GM18858 (cell line): ENCODE measurements at regions not wholly inside any gene's neighbourhood (a gene's known extent, or its start where the extent isn't known, plus 50 kb on each side); places are given as distances from the start of the nearest gene placed in this dataset.

Experiments used
- ATAC-seq: cut with Tn5 transposase; IDR thresholded peaks from one replicate; pipeline ENCODE4 v1.9.1; 2021; ENCODE audit not compliant: unreplicated experiment

- no peak for ATAC-seq
Observed at GRCh38 chr4:71239365-71239764, 99.5 kb upstream of the SLC4A4 start.

GRCh38 chr4:71240094-71240493, 98.7 kb upstream of the SLC4A4 start:
- no peak for ATAC-seq

DNA sequence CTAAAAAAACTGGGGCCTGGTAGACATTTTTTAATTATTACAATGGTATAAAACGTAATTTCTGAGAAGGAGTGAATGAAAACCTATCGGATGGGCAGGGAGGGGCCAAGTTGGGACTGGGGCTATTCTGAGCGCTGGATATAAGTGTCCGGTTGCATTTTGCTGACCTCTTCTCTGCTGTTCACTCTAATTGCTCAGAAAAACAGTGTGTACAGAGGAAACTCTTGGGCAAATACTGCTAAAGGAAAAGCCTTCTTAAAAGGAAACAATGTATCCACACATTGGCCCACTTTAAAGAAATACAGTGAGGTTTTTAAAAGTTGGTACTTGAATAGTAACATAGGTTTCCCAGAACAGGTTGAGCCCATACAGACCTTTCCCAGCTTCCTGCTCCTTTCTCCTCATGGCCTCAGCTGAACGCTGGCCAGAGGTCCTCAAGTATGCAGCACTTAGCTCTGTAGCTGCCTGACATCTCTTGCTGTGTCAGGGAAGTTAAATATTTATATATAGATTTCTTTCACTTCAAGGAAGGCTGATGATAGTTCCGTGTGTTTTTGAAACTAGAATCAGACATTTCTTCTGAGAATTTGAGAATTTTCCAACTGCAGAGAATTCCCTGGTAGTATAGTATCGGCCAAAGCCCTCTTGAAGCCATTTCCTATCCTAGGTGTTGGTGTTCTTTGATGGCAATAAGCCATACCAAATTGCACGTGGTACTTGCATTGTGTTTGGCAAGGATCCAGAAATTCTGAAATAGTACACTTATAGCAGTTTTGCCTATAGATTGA, 97.1 kb upstream of the SLC4A4 start:
- no peak for ATAC-seq

DNA sequence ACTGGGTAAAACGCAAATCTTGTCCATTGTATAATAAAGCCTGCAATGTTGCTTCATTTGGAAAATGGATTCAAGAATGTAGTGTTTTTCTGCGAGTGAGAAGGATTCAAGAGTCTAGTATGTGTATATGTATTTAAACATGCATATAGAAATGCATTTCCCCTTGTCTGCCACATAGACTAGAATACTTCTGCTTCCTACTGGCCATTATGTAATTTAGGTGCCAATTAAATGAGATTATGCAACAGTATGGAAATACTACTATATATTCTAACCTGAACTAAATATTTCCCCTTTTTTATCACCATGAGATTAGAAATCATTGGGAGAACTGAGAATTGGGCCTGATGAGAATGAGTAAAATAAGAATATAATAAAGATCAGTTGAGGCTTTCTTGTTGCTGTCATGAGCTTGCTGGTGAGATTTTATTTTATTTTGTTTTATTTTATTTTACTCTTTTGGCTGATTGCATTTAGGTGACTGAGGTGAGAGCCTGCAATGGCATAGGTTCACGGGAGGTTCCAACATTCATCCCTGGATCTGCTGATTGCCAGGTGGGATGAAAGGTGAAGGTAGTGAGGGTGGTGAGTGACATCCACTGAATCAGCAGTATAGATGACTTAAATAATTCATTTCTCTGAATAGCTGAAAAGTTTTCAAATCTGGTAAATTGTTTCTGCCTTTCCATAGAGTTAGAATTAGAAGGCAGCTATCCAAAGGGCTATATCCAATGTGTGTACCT, 95.6 kb upstream of the SLC4A4 start:
- no peak for ATAC-seq

- no peak for ATAC-seq
Observed at GRCh38 chr4:71247706-71248105, 91.1 kb upstream of the SLC4A4 start.

DNA sequence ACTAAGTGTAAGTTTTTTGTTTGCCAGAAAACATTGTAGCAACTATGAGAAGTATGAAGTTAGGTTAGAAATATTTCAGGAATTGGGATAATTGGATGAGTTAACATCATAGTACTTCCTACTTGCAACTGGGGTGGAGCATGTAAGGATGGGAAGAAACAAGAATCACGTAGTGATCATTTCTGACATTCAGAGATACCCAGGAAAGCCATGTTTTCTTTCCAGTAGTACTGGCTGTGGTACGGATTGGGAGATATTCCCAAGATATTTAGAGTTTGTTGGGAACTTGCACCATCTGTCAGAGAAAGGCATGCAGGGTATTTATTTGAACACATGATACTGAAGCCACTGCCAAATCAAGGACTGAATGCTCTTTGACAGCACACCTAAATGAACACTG, 87.6 kb upstream of the SLC4A4 start:
- no peak for ATAC-seq

DNA sequence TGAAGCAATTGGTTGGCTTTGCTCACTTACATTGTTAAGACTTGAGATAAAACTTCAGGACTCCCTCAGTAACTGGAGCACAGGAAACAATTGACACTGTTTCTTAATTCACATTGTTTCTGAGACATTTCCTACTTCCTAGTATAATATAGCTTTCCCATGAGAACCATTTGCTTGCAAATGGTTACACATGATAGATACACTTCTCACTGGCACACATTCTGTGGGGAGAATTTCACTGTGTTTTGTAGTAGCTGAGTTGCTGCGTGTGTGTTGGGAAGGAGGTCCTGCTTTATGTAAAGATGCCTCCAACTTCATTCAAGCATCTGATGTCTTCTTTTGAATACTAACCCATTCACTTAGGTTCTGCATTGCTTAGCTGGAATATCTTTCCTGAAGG, 85.3 kb upstream of the SLC4A4 start:
- ATAC-seq: no peak

GRCh38 chr4:71254451-71255012, 84.3 kb upstream of the SLC4A4 start:
- ATAC-seq: no peak

DNA sequence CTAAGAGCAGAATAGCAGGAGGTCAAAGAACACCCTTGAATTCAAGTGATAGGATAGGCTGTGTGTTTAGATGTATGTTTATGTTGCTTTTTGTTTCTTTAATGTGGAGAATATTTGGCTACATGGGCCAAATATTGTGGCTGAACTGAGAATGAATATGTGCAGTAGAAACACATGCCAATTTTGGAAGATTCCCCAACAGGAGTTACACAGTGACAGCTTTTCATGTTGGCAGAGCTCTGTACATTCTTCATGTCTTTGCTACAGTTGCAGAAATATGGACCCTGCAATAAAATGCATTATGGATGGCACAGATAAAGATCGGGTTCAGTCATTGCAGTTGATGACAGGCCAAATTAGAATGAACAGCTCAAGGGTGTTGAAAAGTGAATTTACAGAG, 82.8 kb upstream of the SLC4A4 start:
- ATAC-seq: no peak

DNA sequence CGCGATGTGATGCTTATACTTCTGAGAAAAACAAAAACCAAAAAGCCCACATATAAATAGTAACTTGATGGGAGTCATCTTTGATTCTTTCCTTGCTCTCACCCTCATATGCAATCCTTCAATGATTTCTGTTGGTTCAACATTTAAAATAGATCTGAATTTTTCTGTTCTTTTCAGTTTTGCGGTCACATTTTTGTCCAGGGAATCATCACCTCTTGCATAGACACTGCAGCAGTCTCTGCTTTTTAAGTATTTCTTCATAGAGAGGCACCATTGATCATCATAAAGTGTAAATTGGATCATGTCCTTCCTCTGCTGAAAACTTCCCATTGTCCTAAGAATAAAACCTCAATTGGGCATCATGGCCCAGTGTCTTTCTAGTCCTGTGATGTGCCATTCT, 81.1 kb upstream of the SLC4A4 start:
- no peak for ATAC-seq

DNA sequence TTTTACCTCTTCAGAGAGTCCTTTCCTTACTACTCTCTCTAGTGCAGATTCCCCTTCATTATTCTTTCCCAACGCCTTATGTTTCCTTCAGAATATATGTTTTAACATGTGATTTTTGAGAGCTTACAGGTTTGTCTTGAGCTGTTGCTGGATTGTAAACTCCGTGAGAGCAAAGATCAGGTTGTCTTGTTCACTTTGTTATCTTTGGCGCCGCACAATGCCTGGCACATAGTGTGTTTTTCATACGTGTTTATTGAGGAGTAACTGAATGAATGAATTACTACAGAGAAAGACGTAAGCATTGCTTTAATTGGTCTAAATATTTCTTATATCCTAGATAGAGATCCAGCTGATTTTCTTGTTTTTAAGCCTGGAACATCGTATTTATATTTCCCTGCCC, 80.5 kb upstream of the SLC4A4 start:
- no peak for ATAC-seq

DNA sequence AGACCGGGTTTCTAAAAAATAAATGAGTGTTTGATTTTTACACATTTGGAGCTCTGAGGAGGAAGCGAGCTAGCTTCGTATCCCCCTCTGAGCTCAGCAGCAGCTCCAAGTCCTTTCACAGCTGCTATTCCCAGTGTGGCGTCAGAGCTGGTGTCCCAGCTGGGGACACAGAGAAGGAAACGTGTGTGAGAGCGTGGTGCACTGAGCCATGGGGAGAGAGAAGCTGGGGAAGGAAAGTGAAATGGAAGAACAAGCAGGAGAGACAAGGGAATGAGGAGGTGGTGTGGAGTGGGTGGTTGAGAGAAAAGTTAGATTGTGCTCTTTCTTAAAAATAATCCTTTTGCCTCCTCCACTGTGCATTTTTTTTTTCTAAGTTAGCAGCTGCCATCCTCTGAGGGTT, 79.5 kb upstream of the SLC4A4 start:
- no peak for ATAC-seq

GRCh38 chr4:71259911-71260331, 78.9 kb upstream of the SLC4A4 start:
- no peak for ATAC-seq

DNA sequence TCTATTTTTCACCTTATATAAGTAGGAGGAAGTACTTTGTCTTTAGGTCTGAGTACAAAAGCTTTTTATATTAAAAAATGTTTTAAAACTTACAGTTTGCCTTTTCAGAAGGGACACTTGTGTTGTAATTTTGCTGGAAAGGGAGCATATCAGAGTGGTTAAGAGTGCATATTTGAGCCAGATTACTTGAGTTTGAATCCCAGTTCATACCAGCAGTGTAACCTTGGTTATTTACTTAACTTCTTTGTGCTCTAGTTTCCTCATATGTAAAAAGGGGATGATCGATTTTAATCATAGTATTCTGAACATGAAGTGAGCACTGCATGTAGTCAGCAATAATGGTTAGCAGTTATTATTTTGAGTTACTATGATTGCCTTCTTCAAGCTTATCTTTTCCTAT, 78.3 kb upstream of the SLC4A4 start:
- ATAC-seq: no peak

DNA sequence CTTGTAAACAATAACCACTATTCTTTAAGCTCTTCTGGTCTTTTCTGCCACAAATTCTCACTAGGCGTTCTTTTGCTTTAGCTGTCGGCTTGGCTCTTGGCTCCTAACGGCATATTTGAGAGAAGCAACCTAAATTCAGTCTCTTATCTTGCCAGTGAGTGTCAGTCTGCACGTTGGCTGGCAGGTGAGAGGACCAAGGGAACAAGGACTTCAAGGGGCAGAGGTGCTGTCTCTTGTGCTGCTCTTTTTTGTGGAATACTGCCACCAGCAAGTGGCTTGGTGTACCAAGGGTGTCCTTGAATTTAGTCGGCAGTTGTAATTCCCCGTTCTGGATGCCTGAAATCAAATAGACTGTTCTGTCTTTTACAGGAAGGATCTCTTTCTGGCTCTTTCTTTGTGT, 77.8 kb upstream of the SLC4A4 start:
- ATAC-seq: no peak

- ATAC-seq: no peak
Observed at GRCh38 chr4:71261633-71262121, 77.1 kb upstream of the SLC4A4 start.

DNA sequence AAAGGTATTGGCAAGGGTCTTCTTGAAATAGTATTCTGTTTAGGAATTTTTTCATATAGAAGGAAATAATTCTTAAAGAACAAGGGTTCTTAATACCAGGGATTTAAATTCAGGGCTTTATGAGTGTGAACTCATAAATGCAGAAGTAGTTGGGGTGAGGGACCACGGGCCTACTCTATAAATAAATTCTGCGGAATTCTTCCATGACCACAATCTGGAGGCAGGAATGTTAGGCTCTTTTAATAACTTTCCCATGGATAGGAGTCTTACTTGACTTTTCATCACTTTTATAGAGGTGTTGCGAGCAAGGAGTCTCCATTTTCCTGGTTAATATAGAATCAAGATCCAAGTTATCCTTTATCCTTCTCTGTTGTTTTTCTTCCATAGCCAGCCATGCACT, 76.7 kb upstream of the SLC4A4 start:
- no peak for ATAC-seq

- ATAC-seq: peak; percentile 26
Observed at GRCh38 chr4:71266090-71266794, 72.6 kb upstream of the SLC4A4 start.

DNA sequence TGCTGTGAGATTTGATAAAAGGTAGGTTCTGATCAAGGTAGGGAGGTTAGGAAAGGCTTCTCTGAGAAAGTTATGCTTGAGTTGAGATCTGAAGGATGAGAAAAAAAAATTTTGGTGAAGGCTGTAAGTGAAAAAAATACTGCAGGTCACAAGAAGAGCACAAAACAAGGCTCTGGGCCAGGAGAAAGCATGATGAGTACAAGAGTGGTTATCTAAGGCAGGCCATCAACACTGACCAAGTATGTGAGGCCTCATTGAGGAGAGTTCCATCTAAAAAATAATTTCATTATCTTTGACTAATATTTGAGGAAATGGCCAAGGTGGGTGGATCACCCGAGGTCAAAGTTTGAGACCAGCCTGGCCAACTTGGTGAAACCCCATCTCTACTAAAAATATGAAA, 71.6 kb upstream of the SLC4A4 start:
- no peak for ATAC-seq

DNA sequence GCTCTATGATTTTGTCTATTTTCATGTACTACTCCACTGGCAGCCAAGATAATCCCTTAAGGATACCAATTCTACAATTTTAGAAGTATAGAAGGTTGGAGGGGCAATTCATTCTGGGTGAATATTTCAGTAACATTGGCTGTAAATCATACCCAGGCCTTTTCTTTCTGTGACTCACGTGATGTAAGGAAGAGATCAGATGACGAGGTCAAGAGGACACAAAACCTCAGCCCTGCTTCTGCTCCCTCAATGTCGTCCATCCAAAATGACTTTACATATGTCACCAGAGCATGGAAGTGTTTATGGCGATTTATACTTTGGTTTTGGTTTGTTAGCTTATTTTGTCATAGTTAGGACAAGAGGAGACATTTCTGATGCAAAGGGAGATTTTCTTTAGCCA, 70.7 kb upstream of the SLC4A4 start:
- no peak for ATAC-seq

GRCh38 chr4:71269233-71269632, 69.6 kb upstream of the SLC4A4 start:
- ATAC-seq: no peak
